GM13977 (cell line): ENCODE measurements at regions not wholly inside any gene's neighbourhood (a gene's known extent, or its start where the extent isn't known, plus 50 kb on each side); places are given as distances from the start of the nearest gene placed in this dataset.

Experiments used
- DNase-seq: peaks from one replicate; pipeline ENCODE4 v3.0.0; 2012; ENCODE audit warnings: low spot score
- in situ Hi-C: fragments of 300-500 bp; cut with MboI; formaldehyde crosslinking; loops from one replicate; pipeline ENCODE4 v1.12.0; 2022; ENCODE audit warnings: low sequenced_read_pairs, low pct_unique_long_range_greater_than_20kb, mixed read lengths, inconsistent platforms; ENCODE audit not compliant: unreplicated experiment
- TF ChIP-seq, protein P1 (sequence below): IDR thresholded peaks from 2 replicates; pipeline ENCODE4 v1.5.1; 2012; ENCODE audit warnings: mild to moderate bottlenecking, control low read depth; ENCODE audit not compliant: insufficient read depth; ENCODE audit errors: extremely low read depth, missing control alignments

DNA sequence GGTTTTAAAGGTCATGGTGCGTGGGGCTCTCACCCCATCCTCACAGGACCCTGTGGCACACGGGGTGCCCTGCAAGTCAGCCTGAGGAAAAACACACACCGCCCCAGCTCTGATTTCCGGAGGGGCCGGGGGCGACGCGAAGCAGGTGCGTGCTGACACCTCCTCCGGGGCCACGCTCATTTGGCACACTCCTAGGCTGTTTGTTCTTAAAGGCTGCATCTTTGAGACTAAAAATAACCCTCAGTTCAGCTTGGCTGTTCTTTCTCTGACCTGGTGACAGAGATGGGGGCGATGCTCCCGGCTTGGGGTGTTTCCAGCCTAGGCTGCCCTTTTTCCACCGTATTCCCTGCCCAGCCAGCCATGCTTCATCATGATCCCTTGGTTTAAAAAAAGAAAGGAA, 141.5 kb upstream of the TPM1 start:
- in situ Hi-C loops, result no loop called here
- no peak for DNase-seq
- TF ChIP-seq, protein P1, sequence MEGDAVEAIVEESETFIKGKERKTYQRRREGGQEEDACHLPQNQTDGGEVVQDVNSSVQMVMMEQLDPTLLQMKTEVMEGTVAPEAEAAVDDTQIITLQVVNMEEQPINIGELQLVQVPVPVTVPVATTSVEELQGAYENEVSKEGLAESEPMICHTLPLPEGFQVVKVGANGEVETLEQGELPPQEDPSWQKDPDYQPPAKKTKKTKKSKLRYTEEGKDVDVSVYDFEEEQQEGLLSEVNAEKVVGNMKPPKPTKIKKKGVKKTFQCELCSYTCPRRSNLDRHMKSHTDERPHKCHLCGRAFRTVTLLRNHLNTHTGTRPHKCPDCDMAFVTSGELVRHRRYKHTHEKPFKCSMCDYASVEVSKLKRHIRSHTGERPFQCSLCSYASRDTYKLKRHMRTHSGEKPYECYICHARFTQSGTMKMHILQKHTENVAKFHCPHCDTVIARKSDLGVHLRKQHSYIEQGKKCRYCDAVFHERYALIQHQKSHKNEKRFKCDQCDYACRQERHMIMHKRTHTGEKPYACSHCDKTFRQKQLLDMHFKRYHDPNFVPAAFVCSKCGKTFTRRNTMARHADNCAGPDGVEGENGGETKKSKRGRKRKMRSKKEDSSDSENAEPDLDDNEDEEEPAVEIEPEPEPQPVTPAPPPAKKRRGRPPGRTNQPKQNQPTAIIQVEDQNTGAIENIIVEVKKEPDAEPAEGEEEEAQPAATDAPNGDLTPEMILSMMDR, result no peak

DNA sequence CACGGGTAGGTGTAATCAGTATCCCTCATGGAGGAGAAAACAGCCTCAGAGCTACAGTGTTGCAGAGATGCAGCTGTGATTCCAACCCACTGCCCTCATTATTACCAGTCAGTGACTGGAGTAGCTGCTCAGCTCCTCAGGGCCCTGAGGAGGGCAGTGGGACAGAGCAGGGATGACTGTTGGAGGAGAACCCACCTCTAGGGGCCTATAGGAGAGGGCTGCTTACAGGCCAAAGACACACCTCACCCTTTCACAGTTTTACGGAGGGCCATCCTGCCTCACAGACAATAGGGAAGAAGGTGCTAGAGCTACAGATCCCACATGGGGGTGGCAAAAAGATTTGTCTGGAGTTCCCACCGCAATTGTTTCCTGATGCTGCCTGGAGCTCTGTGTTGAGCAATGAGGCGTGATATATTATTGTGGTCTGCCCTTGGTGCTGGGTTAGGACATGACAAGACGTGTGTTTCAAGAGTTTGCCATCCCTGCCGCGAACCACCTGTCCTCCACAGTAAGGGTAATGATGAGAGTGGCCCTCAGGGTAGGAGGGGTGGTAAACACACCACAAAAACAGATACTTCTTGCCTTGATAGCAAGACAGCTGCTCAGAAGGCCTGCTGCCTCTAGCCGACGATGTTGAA, 140.5 kb upstream of the TPM1 start:
- DNase-seq, result no peak
- TF ChIP-seq, protein P1, result no peak
- in situ Hi-C loops, result no loop called here

DNA sequence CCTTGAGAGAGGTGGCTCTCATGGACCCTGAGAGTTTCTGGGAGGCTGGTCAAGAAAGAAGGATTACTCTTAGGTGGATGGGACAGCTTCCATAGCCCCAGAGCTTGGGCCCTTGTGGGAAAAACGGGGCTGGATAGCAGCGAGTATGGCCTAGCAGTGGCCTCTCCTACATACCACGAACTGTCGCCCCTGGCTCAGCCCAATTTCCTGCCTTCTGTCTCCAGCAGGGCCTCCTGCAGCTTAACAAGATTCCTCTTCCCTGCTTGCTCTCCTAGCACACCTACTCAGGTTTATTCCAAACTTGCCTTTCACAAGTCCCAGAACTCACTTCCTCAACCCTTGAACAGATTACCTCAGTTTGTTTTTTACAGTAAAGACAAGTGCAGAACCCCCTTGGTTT, 139.7 kb upstream of the TPM1 start:
- in situ Hi-C loops, result no loop called here
- DNase-seq, result no peak

DNA sequence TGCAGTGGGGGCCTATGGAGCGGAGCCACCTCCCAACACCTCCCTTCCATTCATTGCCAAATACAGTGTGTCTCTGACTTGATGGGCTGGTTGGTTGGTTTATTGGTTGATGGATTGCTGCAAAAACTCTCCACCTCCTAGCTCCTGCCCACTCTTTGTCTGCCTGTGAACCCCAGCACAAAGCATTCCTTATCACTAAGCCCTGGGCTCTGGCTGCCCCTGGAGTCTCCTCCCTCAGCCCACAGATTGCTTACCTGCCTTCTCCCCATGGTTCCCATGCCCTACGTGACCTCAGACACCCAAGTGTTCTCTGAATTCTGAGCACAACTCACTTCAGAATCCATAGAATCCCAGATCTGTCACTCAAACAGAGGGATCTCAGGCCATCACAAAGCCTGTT, 139.1 kb upstream of the TPM1 start:
- no peak for DNase-seq
- TF ChIP-seq, protein P1, result no peak
- in situ Hi-C loops, result no loop called here

More for the DNA sequence above, 139.7 kb upstream of the TPM1 start:
- TF ChIP-seq, protein P1, result no peak

DNA sequence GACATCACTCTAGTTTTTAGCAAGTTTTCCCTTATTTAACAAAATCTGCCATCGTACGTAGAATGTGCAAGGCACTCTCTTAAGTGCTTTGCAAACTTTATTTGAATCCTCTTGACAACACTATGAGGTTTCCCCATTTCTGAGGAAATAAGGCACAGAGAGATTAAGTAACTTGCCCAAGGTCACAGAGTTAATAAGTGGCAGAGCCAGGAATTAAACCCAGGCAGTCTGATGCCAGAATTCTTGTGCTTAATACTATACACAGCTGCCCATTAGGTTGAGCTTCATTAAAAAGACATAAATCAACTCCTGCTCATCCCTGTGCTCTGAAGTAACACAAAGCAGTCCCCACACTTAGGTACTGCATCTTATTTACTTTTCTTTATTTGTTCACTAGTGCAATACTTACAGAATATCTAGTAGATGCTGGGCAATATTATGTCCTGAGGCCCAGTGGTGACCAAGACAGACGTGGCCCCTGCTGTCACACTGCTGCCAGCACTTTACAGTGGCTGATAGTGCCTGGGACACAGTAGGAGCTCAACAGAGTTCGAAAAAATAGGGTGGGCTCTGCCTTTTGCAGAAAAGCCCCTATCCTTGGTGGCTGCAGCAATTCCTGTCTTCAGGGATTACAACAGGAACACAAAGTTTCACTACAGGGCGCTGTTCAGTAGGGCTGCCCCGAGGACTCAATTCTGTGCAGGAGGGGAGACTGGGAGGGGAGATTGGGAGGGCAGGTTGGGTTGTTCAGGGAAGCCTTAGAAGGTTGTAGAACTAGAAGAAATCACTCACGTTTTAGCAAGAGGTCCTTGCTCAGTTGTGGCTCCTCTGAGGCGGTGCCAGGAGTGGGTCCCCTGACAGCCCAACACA, 138.3 kb upstream of the TPM1 start:
- TF ChIP-seq, protein P1, result no peak
- DNase-seq, result no peak
- in situ Hi-C loops, result no loop called here

DNA sequence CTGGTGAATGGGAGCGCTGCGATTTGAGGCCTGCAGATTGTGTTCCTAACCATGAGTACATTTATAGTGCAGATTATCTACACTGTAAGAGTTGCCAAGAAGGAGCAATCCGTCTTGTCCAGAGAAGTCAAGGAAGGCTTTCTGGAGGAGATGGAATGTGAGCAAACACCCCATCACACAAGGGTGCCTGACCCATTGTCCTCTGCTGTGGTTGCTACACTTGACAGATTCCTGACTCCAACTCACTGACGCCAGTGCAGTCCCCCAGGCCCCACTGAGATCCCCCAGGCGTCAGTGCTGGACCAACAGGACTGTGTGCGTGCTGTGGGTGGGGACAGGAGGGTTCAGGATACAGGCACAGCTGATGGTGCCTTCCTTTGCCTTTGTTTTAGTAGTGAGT, 135.9 kb upstream of the TPM1 start:
- DNase-seq, result no peak
- TF ChIP-seq, protein P1, result no peak
- in situ Hi-C loops, result no loop called here
